ENCODE measurements at regions not wholly inside any gene's neighbourhood (a gene's known extent, or its start where the extent isn't known, plus 50 kb on each side); places are given as distances from the start of the nearest gene placed in this dataset.

GRCh38 chr20:57943950-57944349, 234.1 kb upstream of the PMEPA1 start:
- no peak for TF ChIP-seq CTCF (conservative IDR thresholded peaks at IDR 0.05)
- Mint-ChIP-seq H3K27ac (no peak overlapping the region), H3K36me3 (ENCODE audit: low read depth) (no peaks in the 10 kb centered on the region), H3K9me3 (no peaks in the 10 kb centered on the region), H3K4me3 (no peak overlapping the region), H3K4me1 (peaks cover 6% of the 10 kb centered on the region), H3K27me3 (ENCODE audit: insufficient read depth) (peaks cover 3% of the 10 kb centered on the region)
- WGBS, 2 experiments (ENCODE audit: insufficient coverage in 1 of 2, insufficient read length in 1 of 2) = 97 to 98% methylated on average over 5 to 7 of the region's 7 CpGs
- no peaks in the 10 kb centered on the region for H3K27me3 ChIP-seq (ENCODE audit: control insufficient read depth, insufficient read depth, low read length, poor library complexity, severe bottlenecking)
- no peak overlapping the region for H3K27ac ChIP-seq (ENCODE audit: low read depth, low read length)
- no peaks in the 10 kb centered on the region for H3K4me1 ChIP-seq (ENCODE audit: control insufficient read depth, insufficient read depth, low read length)
- no peaks in the 10 kb centered on the region for H3K36me3 ChIP-seq (ENCODE audit: control insufficient read depth, insufficient read depth, low read length)
- H3K4me3 ChIP-seq (ENCODE audit: low read length) = no peak overlapping the region
- H3K9me3 ChIP-seq (ENCODE audit: control insufficient read depth, low read length) = no peaks in the 10 kb centered on the region
- no peak overlapping the region for H3K9ac ChIP-seq (ENCODE audit: extremely low read depth, low read length, poor library complexity, severe bottlenecking)
- DNase-seq = no peak

- Mint-ChIP-seq H3K27me3 (ENCODE audit: insufficient read depth) (peaks cover 3% of the 10 kb centered on the region), H3K27ac (no peak overlapping the region), H3K4me3 (no peak overlapping the region), H3K9me3 (no peaks in the 10 kb centered on the region), H3K4me1 (peaks cover 6% of the 10 kb centered on the region), H3K36me3 (ENCODE audit: low read depth) (no peaks in the 10 kb centered on the region)
- TF ChIP-seq CTCF (conservative IDR thresholded peaks at IDR 0.05) = no peak
- no peak overlapping the region for H3K4me3 ChIP-seq (ENCODE audit: low read length)
- DNase-seq = no peak
- H3K36me3 ChIP-seq (ENCODE audit: control insufficient read depth, insufficient read depth, low read length) = no peaks in the 10 kb centered on the region
- H3K4me1 ChIP-seq (ENCODE audit: control insufficient read depth, insufficient read depth, low read length) = no peaks in the 10 kb centered on the region
- WGBS, 2 experiments (ENCODE audit: insufficient coverage in 1 of 2, insufficient read length in 1 of 2) = 94 to 96% methylated on average over 7 to 9 of the region's 9 CpGs
- no peaks in the 10 kb centered on the region for H3K9me3 ChIP-seq (ENCODE audit: control insufficient read depth, low read length)
- no peak overlapping the region for H3K9ac ChIP-seq (ENCODE audit: extremely low read depth, low read length, poor library complexity, severe bottlenecking)
- H3K27me3 ChIP-seq (ENCODE audit: control insufficient read depth, insufficient read depth, low read length, poor library complexity, severe bottlenecking) = no peaks in the 10 kb centered on the region
- no peak overlapping the region for H3K27ac ChIP-seq (ENCODE audit: low read depth, low read length)
Observed at GRCh38 chr20:57943291-57943690, 233.5 kb upstream of the PMEPA1 start.

- Mint-ChIP-seq H3K36me3 (ENCODE audit: low read depth) (no peaks in the 10 kb centered on the region), H3K27me3 (ENCODE audit: insufficient read depth) (peaks cover 3% of the 10 kb centered on the region), H3K9me3 (no peaks in the 10 kb centered on the region), H3K4me3 (no peak overlapping the region), H3K4me1 (peaks cover 8% of the 10 kb centered on the region), H3K27ac (peak overlapping the region; percentile 60)
- Histone ChIP-seq H3K36me3 (ENCODE audit: control insufficient read depth, insufficient read depth, low read length) (no peaks in the 10 kb centered on the region), H3K27me3 (ENCODE audit: control insufficient read depth, insufficient read depth, low read length, poor library complexity, severe bottlenecking) (no peaks in the 10 kb centered on the region), H3K9me3 (ENCODE audit: control insufficient read depth, low read length) (peaks cover under 1% of the 10 kb centered on the region), H3K4me1 (ENCODE audit: control insufficient read depth, insufficient read depth, low read length) (no peaks in the 10 kb centered on the region), H3K9ac (ENCODE audit: extremely low read depth, low read length, poor library complexity, severe bottlenecking) (no peak overlapping the region), H3K27ac (ENCODE audit: low read depth, low read length) (no peak overlapping the region), H3K4me3 (ENCODE audit: low read length) (no peak overlapping the region)
- DNase-seq = no peak
- TF ChIP-seq CTCF (conservative IDR thresholded peaks at IDR 0.05) = no peak
- 70 to 88% methylated on average over 10 to 16 of the region's 16 CpGs for WGBS, 2 experiments (ENCODE audit: insufficient coverage in 1 of 2, insufficient read length in 1 of 2)
Observed at GRCh38 chr20:57941604-57942381, 232.0 kb upstream of the PMEPA1 start.

Measured in endodermal cell (in vitro differentiated cells).